Suprapubic skin (tissue), 4 donors: ENCODE measurements at regions not wholly inside any gene's neighbourhood (a gene's known extent, or its start where the extent isn't known, plus 50 kb on each side); places are given as distances from the start of the nearest gene placed in this dataset.

Experiments
- POLR2A ChIP-seq, 2 donors: fragments of 450-650 bp; IDR thresholded peaks; one replicate each; pipeline ENCODE4 v1.6.1; 2017; ENCODE audit warnings: antibody characterized with exemption in 2 of 2, mild to moderate bottlenecking in 2 of 2, moderate library complexity in 2 of 2
- POLR2AphosphoS5 ChIP-seq, 3 donors: sonication (generic); formaldehyde crosslinking; IDR thresholded peaks; one replicate each; pipeline ENCODE4 v1.6.1; 2017; ENCODE audit warnings: antibody characterized with exemption in 3 of 3
- TF ChIP-seq, protein P1 (sequence below), 2 donors: fragments of 200-600 bp in 1 of 2; fragments of 450-650 bp in 1 of 2; sonication (generic) in 1 of 2; IDR thresholded peaks; one replicate each; pipeline ENCODE4 v1.5.1; 2016 to 2019; ENCODE audit warnings: antibody characterized with exemption in 2 of 2, mild to moderate bottlenecking in 1 of 2, moderate library complexity in 1 of 2

- TF ChIP-seq, protein P1, sequence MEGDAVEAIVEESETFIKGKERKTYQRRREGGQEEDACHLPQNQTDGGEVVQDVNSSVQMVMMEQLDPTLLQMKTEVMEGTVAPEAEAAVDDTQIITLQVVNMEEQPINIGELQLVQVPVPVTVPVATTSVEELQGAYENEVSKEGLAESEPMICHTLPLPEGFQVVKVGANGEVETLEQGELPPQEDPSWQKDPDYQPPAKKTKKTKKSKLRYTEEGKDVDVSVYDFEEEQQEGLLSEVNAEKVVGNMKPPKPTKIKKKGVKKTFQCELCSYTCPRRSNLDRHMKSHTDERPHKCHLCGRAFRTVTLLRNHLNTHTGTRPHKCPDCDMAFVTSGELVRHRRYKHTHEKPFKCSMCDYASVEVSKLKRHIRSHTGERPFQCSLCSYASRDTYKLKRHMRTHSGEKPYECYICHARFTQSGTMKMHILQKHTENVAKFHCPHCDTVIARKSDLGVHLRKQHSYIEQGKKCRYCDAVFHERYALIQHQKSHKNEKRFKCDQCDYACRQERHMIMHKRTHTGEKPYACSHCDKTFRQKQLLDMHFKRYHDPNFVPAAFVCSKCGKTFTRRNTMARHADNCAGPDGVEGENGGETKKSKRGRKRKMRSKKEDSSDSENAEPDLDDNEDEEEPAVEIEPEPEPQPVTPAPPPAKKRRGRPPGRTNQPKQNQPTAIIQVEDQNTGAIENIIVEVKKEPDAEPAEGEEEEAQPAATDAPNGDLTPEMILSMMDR (IDR thresholded peaks at IDR 0.05) = no peak
- TF ChIP-seq POLR2A (IDR thresholded peaks at IDR 0.05) (no peak), POLR2AphosphoS5 (IDR thresholded peaks at IDR 0.05) (no peak)
Measured at GRCh38 chr7:17488829-17489228, 190.4 kb downstream of the AHR start.
